ENCODE measurements at regions not wholly inside any gene's neighbourhood (a gene's known extent, or its start where the extent isn't known, plus 50 kb on each side); places are given as distances from the start of the nearest gene placed in this dataset.

DNA sequence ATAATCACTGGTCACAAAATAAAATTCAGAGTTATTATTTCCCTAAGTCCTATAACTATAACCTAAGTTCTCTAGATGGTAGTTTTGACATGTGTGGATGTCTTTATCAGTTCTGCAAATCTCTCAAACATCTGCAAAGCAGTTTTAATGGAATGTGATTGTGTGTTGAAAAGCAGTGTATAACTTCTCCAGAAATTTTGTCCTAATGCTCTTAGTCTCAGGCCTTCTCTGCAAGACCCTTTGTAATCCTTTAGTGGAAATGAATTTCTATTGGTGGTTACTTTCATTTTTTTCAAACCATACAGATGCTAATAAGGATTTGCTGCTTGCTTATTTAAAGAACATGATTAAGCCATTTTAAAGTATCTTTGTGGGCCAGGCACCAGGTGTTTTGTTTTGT, 75.5 kb upstream of the LHFPL2 start:
- no peak overlapping the region for H3K27ac ChIP-seq (ENCODE audit: low read depth)
- no peak overlapping the region for H3K4me2 ChIP-seq
- H3F3A ChIP-seq (replicated peaks; ENCODE audit: low read depth): 0 out of 2 replicates have a peak, but pooled peaks cover 3% of the 10 kb centered on the region
- H3K9me3 Mint-ChIP-seq: no peaks in the 10 kb centered on the region
- H3K27me3 ChIP-seq (ENCODE audit: insufficient read depth): no peaks in the 10 kb centered on the region
- TF ChIP-seq CTCF (conservative IDR thresholded peaks at IDR 0.05; ENCODE audit: low read depth in 2 of 2) (no peak), STAT1 (IDR thresholded peaks at IDR 0.05; ENCODE audit: unreplicated experiment) (no peak), EZH2 (IDR thresholded peaks at IDR 0.05; ENCODE audit: low read depth, unreplicated experiment) (no peak), POLR2AphosphoS5 (IDR thresholded peaks at IDR 0.05; ENCODE audit: low read depth) (no peak), JUNB (IDR thresholded peaks at IDR 0.05; ENCODE audit: unreplicated experiment) (no peak), NANOG (IDR thresholded peaks at IDR 0.05; ENCODE audit: borderline replicate concordance) (no peak), EZH2phosphoT487 (IDR thresholded peaks at IDR 0.05; ENCODE audit: unreplicated experiment) (no peak), ZNF114 (CRISPR knock-in tag; IDR thresholded peaks at IDR 0.05) (no peak), ZNF331 (CRISPR knock-in tag; IDR thresholded peaks at IDR 0.05; ENCODE audit: low read depth) (no peak), CREB1 (CRISPR knock-in tag; IDR thresholded peaks at IDR 0.05; ENCODE audit: low read depth) (no peak)
- TF ChIP-seq, protein P1, sequence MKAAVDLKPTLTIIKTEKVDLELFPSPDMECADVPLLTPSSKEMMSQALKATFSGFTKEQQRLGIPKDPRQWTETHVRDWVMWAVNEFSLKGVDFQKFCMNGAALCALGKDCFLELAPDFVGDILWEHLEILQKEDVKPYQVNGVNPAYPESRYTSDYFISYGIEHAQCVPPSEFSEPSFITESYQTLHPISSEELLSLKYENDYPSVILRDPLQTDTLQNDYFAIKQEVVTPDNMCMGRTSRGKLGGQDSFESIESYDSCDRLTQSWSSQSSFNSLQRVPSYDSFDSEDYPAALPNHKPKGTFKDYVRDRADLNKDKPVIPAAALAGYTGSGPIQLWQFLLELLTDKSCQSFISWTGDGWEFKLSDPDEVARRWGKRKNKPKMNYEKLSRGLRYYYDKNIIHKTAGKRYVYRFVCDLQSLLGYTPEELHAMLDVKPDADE (IDR thresholded peaks at IDR 0.05): no peak
- TF ChIP-seq, protein P2, sequence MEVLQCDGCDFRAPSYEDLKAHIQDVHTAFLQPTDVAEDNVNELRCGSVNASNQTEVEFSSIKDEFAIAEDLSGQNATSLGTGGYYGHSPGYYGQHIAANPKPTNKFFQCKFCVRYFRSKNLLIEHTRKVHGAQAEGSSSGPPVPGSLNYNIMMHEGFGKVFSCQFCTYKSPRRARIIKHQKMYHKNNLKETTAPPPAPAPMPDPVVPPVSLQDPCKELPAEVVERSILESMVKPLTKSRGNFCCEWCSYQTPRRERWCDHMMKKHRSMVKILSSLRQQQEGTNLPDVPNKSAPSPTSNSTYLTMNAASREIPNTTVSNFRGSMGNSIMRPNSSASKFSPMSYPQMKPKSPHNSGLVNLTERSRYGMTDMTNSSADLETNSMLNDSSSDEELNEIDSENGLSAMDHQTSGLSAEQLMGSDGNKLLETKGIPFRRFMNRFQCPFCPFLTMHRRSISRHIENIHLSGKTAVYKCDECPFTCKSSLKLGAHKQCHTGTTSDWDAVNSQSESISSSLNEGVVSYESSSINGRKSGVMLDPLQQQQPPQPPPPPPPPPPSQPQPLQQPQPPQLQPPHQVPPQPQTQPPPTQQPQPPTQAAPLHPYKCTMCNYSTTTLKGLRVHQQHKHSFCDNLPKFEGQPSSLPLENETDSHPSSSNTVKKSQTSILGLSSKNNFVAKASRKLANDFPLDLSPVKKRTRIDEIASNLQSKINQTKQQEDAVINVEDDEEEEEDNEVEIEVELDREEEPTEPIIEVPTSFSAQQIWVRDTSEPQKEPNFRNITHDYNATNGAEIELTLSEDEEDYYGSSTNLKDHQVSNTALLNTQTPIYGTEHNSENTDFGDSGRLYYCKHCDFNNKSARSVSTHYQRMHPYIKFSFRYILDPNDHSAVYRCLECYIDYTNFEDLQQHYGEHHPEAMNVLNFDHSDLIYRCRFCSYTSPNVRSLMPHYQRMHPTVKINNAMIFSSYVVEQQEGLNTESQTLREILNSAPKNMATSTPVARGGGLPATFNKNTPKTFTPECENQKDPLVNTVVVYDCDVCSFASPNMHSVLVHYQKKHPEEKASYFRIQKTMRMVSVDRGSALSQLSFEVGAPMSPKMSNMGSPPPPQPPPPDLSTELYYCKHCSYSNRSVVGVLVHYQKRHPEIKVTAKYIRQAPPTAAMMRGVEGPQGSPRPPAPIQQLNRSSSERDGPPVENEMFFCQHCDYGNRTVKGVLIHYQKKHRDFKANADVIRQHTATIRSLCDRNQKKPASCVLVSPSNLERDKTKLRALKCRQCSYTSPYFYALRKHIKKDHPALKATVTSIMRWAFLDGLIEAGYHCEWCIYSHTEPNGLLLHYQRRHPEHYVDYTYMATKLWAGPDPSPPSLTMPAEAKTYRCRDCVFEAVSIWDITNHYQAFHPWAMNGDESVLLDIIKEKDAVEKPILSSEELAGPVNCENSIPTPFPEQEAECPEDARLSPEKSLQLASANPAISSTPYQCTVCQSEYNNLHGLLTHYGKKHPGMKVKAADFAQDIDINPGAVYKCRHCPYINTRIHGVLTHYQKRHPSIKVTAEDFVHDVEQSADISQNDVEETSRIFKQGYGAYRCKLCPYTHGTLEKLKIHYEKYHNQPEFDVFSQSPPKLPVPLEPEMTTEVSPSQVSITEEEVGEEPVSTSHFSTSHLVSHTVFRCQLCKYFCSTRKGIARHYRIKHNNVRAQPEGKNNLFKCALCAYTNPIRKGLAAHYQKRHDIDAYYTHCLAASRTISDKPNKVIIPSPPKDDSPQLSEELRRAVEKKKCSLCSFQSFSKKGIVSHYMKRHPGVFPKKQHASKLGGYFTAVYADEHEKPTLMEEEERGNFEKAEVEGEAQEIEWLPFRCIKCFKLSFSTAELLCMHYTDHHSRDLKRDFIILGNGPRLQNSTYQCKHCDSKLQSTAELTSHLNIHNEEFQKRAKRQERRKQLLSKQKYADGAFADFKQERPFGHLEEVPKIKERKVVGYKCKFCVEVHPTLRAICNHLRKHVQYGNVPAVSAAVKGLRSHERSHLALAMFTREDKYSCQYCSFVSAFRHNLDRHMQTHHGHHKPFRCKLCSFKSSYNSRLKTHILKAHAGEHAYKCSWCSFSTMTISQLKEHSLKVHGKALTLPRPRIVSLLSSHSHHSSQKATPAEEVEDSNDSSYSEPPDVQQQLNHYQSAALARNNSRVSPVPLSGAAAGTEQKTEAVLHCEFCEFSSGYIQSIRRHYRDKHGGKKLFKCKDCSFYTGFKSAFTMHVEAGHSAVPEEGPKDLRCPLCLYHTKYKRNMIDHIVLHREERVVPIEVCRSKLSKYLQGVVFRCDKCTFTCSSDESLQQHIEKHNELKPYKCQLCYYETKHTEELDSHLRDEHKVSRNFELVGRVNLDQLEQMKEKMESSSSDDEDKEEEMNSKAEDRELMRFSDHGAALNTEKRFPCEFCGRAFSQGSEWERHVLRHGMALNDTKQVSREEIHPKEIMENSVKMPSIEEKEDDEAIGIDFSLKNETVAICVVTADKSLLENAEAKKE (CRISPR knock-in tag; IDR thresholded peaks at IDR 0.05): no peak
- TF ChIP-seq, protein P3, sequence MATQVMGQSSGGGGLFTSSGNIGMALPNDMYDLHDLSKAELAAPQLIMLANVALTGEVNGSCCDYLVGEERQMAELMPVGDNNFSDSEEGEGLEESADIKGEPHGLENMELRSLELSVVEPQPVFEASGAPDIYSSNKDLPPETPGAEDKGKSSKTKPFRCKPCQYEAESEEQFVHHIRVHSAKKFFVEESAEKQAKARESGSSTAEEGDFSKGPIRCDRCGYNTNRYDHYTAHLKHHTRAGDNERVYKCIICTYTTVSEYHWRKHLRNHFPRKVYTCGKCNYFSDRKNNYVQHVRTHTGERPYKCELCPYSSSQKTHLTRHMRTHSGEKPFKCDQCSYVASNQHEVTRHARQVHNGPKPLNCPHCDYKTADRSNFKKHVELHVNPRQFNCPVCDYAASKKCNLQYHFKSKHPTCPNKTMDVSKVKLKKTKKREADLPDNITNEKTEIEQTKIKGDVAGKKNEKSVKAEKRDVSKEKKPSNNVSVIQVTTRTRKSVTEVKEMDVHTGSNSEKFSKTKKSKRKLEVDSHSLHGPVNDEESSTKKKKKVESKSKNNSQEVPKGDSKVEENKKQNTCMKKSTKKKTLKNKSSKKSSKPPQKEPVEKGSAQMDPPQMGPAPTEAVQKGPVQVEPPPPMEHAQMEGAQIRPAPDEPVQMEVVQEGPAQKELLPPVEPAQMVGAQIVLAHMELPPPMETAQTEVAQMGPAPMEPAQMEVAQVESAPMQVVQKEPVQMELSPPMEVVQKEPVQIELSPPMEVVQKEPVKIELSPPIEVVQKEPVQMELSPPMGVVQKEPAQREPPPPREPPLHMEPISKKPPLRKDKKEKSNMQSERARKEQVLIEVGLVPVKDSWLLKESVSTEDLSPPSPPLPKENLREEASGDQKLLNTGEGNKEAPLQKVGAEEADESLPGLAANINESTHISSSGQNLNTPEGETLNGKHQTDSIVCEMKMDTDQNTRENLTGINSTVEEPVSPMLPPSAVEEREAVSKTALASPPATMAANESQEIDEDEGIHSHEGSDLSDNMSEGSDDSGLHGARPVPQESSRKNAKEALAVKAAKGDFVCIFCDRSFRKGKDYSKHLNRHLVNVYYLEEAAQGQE (IDR thresholded peaks at IDR 0.05; ENCODE audit: unreplicated experiment): no peak
- no peak overlapping the region for H3K4me3 ChIP-seq
- H3K36me3 Mint-ChIP-seq (ENCODE audit: low read depth): no peaks in the 10 kb centered on the region; the same call in 2 of the 3 replicates
- DNase-seq (ENCODE audit: low spot score): no peak
- H2AFZ ChIP-seq: no peak overlapping the region
- no peaks in the 10 kb centered on the region for H3K79me2 ChIP-seq (replicated peaks; ENCODE audit: insufficient read depth)
- no peak overlapping the region for H3K4me3 Mint-ChIP-seq
- H3K4me1 Mint-ChIP-seq: peaks cover 33% of the 10 kb centered on the region
- H4K20me1 ChIP-seq (replicated peaks; ENCODE audit: insufficient read depth): no peaks in the 10 kb centered on the region
- no peak overlapping the region for H3K27ac Mint-ChIP-seq
- H3K27me3 Mint-ChIP-seq (ENCODE audit: insufficient read depth, low read depth, poor library complexity): peaks cover 16% of the 10 kb centered on the region
- no peak for ATAC-seq
- no peaks in the 10 kb centered on the region; the same call in 1 of the 2 replicates for H3K4me1 ChIP-seq (ENCODE audit: insufficient read depth)
- no peaks in the 10 kb centered on the region for H3K9me2 ChIP-seq (ENCODE audit: insufficient read depth)
- no peaks in the 10 kb centered on the region; the same call in 1 of the 2 replicates for H3K36me3 ChIP-seq (ENCODE audit: insufficient read depth)

All from GM23338 (cell line).